ENCODE measurements at regions not wholly inside any gene's neighbourhood (a gene's known extent, or its start where the extent isn't known, plus 50 kb on each side); places are given as distances from the start of the nearest gene placed in this dataset.

GRCh38 chr13:65035302-65035701 lies 2194.8 kb downstream of the PCDH9 start:
- Histone ChIP-seq H3K23ac (ENCODE audit: insufficient read length, low read depth, low read length) (no peak overlapping the region), H2BK15ac (ENCODE audit: low read depth, low read length) (no peak overlapping the region), H3K79me2 (ENCODE audit: insufficient read depth, low read length) (no peaks in the 10 kb centered on the region), H4K20me1 (ENCODE audit: control insufficient read depth, insufficient read depth, insufficient read length) (no peaks in the 10 kb centered on the region), H2BK5ac (ENCODE audit: insufficient read length, low read length) (no peak overlapping the region), H3K23me2 (ENCODE audit: insufficient read length, low read depth, low read length, poor library complexity, severe bottlenecking) (no peaks in the 10 kb centered on the region), H2BK120ac (ENCODE audit: low read depth, low read length, poor library complexity, severe bottlenecking) (no peak overlapping the region), H3K4ac (ENCODE audit: low read depth, low read length) (no peak overlapping the region), H3K27ac (ENCODE audit: insufficient read length, low read depth, low read length) (no peak overlapping the region), H3K9me3 (ENCODE audit: control insufficient read depth, low read depth, low read length) (no peaks in the 10 kb centered on the region), H3K4me1 (ENCODE audit: insufficient read depth, low read length) (no peaks in the 10 kb centered on the region), H2AK5ac (ENCODE audit: insufficient read length, low read length) (no peak overlapping the region), H2AFZ (ENCODE audit: low read length) (no peak overlapping the region), H3K79me1 (ENCODE audit: insufficient read depth, low read depth, low read length, poor library complexity, severe bottlenecking) (no peaks in the 10 kb centered on the region), H2BK20ac (ENCODE audit: low read depth, low read length, poor library complexity, severe bottlenecking) (no peak overlapping the region), H3K56ac (ENCODE audit: insufficient read length, low read depth, low read length) (no peak overlapping the region), H4K5ac (ENCODE audit: insufficient read length, low read depth, low read length) (no peak overlapping the region), H2BK12ac (ENCODE audit: insufficient read length, low read depth, low read length) (no peak overlapping the region), H3K18ac (ENCODE audit: insufficient read length, low read depth, low read length) (no peak overlapping the region), H4K8ac (replicated peaks; ENCODE audit: insufficient read length, low read depth, low read length) (no peak overlapping the region), H3K27me3 (ENCODE audit: insufficient read depth, low read length) (no peaks in the 10 kb centered on the region), H3K9ac (ENCODE audit: extremely low read depth, insufficient read length, low read length) (no peak overlapping the region), H3K14ac (ENCODE audit: insufficient read depth, low read length) (no peak overlapping the region), H3T11ph (ENCODE audit: low read length) (no peak overlapping the region), H4K91ac (ENCODE audit: insufficient read length, low read depth, low read length) (no peak overlapping the region), H3K4me2 (ENCODE audit: insufficient read depth, insufficient read length, low read length) (no peak overlapping the region)
- no peaks in the 10 kb centered on the region; the same call in 1 of the 2 replicates for H3K27me3 Mint-ChIP-seq (ENCODE audit: low read depth)
- H3K4me1 Mint-ChIP-seq = no peaks in the 10 kb centered on the region
- H3K36me3 Mint-ChIP-seq (ENCODE audit: insufficient read depth in 1 of 3, low read depth in 3 of 3) = peaks cover 0 to 3% (median 0%) of the 10 kb centered on the region in 3 experiments; a peak in 2 of 7 replicates
- H3K9me3 Mint-ChIP-seq = peaks cover 0 to 3% of the 10 kb centered on the region in 2 experiments; a peak in 1 of 5 replicates
- no peak for DNase-seq
- H3K4me3 Mint-ChIP-seq = no peak overlapping the region
- no peak for TF ChIP-seq CTCF (conservative IDR thresholded peaks at IDR 0.05)
- H3K27ac Mint-ChIP-seq = no peak overlapping the region
